ENCODE measurements at regions not wholly inside any gene's neighbourhood (a gene's known extent, or its start where the extent isn't known, plus 50 kb on each side); places are given as distances from the start of the nearest gene placed in this dataset.

GRCh38 chr18:76233406-76233805 lies 261.6 kb downstream of the ZNF516 start:
- Histone ChIP-seq H3K36me3 (ENCODE audit: insufficient read depth) (no peaks in the 10 kb centered on the region), H3K27ac (ENCODE audit: low read depth) (no peak overlapping the region), H3K4me1 (ENCODE audit: insufficient read depth) (no peaks in the 10 kb centered on the region), H3K4me3 (ENCODE audit: low read depth, low read length) (no peak overlapping the region)
- DNase-seq (ENCODE audit: extremely low spot score): no peak
- 78% methylated on average over 1 of the region's 1 CpG for WGBS

DNA sequence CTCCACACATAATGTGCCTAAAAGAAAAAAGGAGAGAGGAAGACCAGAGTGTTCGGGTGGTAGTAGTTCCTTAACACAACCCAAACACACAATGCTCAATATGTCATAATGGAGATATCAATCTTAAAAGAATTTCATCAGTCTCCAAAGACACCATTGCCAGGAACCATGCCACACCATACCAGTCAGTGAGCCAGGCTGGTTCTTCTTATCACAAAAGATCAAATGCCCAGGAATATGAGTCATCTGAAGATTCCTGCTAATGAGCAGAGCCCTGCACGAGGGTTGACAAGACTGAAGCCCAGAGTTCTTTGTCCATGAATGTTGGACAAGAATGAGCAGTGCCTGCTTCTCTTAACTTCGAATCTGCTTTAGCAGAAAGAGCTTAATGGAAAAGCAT lies 262.3 kb downstream of the ZNF516 start:
- Histone ChIP-seq H3K27ac (ENCODE audit: low read depth) (no peak overlapping the region), H3K4me1 (ENCODE audit: insufficient read depth) (no peaks in the 10 kb centered on the region), H3K36me3 (ENCODE audit: insufficient read depth) (no peaks in the 10 kb centered on the region), H3K4me3 (ENCODE audit: low read depth, low read length) (no peak overlapping the region)
- 76% methylated on average over 3 of the region's 3 CpGs for WGBS
- DNase-seq (ENCODE audit: extremely low spot score): no peak

- Histone ChIP-seq H3K27ac (ENCODE audit: low read depth) (no peak overlapping the region), H3K4me3 (ENCODE audit: low read depth, low read length) (no peak overlapping the region), H3K4me1 (ENCODE audit: insufficient read depth) (no peaks in the 10 kb centered on the region), H3K36me3 (ENCODE audit: insufficient read depth) (no peaks in the 10 kb centered on the region)
- DNase-seq (ENCODE audit: extremely low spot score): no peak
- 99% methylated on average over 1 of the region's 1 CpG for WGBS
Measured at GRCh38 chr18:76232010-76232409, 263.0 kb downstream of the ZNF516 start.

DNA sequence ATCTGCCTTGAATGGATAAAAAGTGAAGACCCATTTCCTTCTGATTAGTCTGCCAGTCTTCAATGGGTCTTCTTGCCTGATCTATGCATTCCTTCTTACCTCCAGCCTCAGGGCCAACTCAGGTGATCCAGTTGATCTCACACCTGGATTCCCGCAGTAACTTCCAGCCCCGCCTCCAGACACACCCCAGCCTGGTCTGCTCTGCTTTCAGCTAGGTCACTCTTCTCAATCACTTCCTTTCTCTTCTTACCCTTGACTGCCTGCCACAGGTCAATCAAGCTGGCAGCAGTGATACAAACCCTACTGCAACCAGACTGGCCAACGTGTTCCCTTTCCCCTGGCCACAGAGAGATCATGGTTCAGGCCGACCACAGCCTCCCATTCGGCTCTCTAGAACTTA lies 263.6 kb downstream of the ZNF516 start:
- DNase-seq (ENCODE audit: extremely low spot score): no peak
- 90% methylated on average over 5 of the region's 5 CpGs for whole genome bisulfite sequencing
- H3K27ac ChIP-seq (ENCODE audit: low read depth): no peak overlapping the region
- H3K4me1 ChIP-seq (ENCODE audit: insufficient read depth): no peaks in the 10 kb centered on the region
- no peaks in the 10 kb centered on the region for H3K36me3 ChIP-seq (ENCODE audit: insufficient read depth)
- H3K4me3 ChIP-seq (ENCODE audit: low read depth, low read length): no peak overlapping the region

DNA sequence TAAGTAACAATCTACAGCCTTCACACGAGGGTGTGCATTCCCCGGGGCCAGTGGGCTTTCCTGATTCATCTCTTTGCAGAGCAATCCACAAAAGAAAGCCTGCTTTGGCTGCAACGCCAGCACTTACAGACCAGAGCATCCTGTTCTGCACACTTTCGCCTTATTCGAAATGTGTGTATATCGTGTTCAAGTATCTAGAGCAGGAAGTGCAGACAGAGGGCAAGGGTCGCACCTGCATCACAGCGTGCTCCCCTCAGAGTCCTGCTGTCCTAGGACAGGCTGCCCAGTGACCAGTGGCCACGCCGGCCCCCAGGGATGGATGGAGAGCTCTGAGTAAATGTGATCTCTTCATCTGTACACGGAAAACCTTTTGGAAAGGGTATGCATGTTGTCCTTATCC lies 264.3 kb downstream of the ZNF516 start:
- Histone ChIP-seq H3K36me3 (ENCODE audit: insufficient read depth) (no peaks in the 10 kb centered on the region), H3K4me3 (ENCODE audit: low read depth, low read length) (no peak overlapping the region), H3K27ac (ENCODE audit: low read depth) (no peak overlapping the region), H3K4me1 (ENCODE audit: insufficient read depth) (no peaks in the 10 kb centered on the region)
- DNase-seq (ENCODE audit: extremely low spot score): no peak
- WGBS: 70% methylated on average over 11 of the region's 11 CpGs

GRCh38 chr18:76228716-76229115 lies 266.3 kb downstream of the ZNF516 start:
- WGBS: 80% methylated on average over 7 of the region's 7 CpGs
- Histone ChIP-seq H3K4me1 (ENCODE audit: insufficient read depth) (no peaks in the 10 kb centered on the region), H3K27ac (ENCODE audit: low read depth) (no peak overlapping the region), H3K36me3 (ENCODE audit: insufficient read depth) (no peaks in the 10 kb centered on the region), H3K4me3 (ENCODE audit: low read depth, low read length) (no peak overlapping the region)
- DNase-seq (ENCODE audit: extremely low spot score): no peak

GRCh38 chr18:76227759-76228158 lies 267.3 kb downstream of the ZNF516 start:
- H3K27ac ChIP-seq (ENCODE audit: low read depth): no peak overlapping the region

GRCh38 chr18:76223403-76223802 lies 271.6 kb downstream of the ZNF516 start:
- WGBS: 89% methylated on average over 8 of the region's 8 CpGs
- no peak for DNase-seq (ENCODE audit: extremely low spot score)

More at GRCh38 chr18:76227759-76228158, 267.3 kb downstream of the ZNF516 start:
- no peak overlapping the region for H3K4me3 ChIP-seq (ENCODE audit: low read depth, low read length)
- no peaks in the 10 kb centered on the region for H3K4me1 ChIP-seq (ENCODE audit: insufficient read depth)
- 82% methylated on average over 9 of the region's 9 CpGs for WGBS
- H3K36me3 ChIP-seq (ENCODE audit: insufficient read depth): no peaks in the 10 kb centered on the region
- no peak for DNase-seq (ENCODE audit: extremely low spot score)

GRCh38 chr18:76219023-76219422 lies 276.0 kb downstream of the ZNF516 start:
- DNase-seq (ENCODE audit: extremely low spot score): no peak
- Histone ChIP-seq H3K4me3 (ENCODE audit: low read depth, low read length) (no peak overlapping the region), H3K27ac (ENCODE audit: low read depth) (no peak overlapping the region), H3K4me1 (ENCODE audit: insufficient read depth) (no peaks in the 10 kb centered on the region), H3K36me3 (ENCODE audit: insufficient read depth) (no peaks in the 10 kb centered on the region)
- WGBS: 83% methylated on average over 8 of the region's 8 CpGs

More at GRCh38 chr18:76223403-76223802, 271.6 kb downstream of the ZNF516 start:
- no peak overlapping the region for H3K27ac ChIP-seq (ENCODE audit: low read depth)
- no peak overlapping the region for H3K4me3 ChIP-seq (ENCODE audit: low read depth, low read length)
- H3K4me1 ChIP-seq (ENCODE audit: insufficient read depth): no peaks in the 10 kb centered on the region
- no peaks in the 10 kb centered on the region for H3K36me3 ChIP-seq (ENCODE audit: insufficient read depth)

GRCh38 chr18:76216096-76216495 lies 278.9 kb downstream of the ZNF516 start:
- Histone ChIP-seq H3K27ac (ENCODE audit: low read depth) (no peak overlapping the region), H3K4me3 (ENCODE audit: low read depth, low read length) (no peak overlapping the region), H3K36me3 (ENCODE audit: insufficient read depth) (no peaks in the 10 kb centered on the region), H3K4me1 (ENCODE audit: insufficient read depth) (no peaks in the 10 kb centered on the region)
- WGBS: 97% methylated on average over 1 of the region's 1 CpG
- DNase-seq (ENCODE audit: extremely low spot score): no peak

DNA sequence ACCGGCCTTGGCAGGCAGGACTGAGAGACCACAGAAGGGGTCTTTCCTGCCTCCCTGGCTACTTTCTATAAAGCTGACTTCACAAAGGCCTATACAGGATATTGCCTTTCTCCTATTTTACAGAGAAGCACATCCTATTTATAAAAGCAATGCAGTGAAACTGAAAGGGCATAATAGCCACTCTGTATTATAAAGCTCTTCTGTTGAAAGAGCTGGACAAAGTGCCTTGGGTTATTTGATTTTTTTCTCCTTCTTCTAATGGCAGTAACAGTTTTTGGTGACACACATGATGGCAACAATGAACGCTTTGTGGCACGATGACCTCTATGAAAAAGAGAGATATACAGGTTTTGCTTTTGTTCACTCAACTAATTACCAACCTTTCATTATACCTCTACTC lies 281.1 kb downstream of the ZNF516 start:
- no peak overlapping the region for H3K27ac ChIP-seq (ENCODE audit: low read depth)
- 86% methylated on average over 3 of the region's 3 CpGs for WGBS
- H3K4me3 ChIP-seq (ENCODE audit: low read depth, low read length): no peak overlapping the region
- DNase-seq (ENCODE audit: extremely low spot score): no peak
- no peaks in the 10 kb centered on the region for H3K36me3 ChIP-seq (ENCODE audit: insufficient read depth)
- no peaks in the 10 kb centered on the region for H3K4me1 ChIP-seq (ENCODE audit: insufficient read depth)

DNA sequence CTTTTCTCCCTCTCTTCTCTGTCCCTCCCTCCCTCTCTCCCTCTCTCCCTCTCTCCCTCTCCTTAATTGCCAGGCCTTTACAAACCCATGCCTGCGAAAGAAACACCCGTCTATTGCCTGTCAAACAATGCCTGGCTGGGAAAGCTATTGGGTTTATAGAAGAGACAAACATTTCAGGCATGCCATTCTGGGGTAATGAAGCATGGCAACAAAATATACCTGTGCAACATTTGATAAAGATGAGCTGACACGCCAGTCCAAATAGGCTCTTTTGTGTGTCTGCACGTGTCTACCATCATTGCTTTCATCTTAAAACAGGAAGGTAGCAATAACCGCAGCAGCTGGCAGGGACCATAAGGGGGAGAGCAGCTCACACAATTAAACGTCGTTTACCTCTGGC lies 282.1 kb downstream of the ZNF516 start:
- 64% methylated on average over 7 of the region's 7 CpGs for WGBS
- H3K4me3 ChIP-seq (ENCODE audit: low read depth, low read length): no peak overlapping the region
- no peak for DNase-seq (ENCODE audit: extremely low spot score)
- no peak overlapping the region for H3K27ac ChIP-seq (ENCODE audit: low read depth)
- H3K36me3 ChIP-seq (ENCODE audit: insufficient read depth): no peaks in the 10 kb centered on the region
- no peaks in the 10 kb centered on the region for H3K4me1 ChIP-seq (ENCODE audit: insufficient read depth)

- H3K4me1 ChIP-seq (ENCODE audit: insufficient read depth): no peaks in the 10 kb centered on the region
- H3K36me3 ChIP-seq (ENCODE audit: insufficient read depth): no peaks in the 10 kb centered on the region
- H3K4me3 ChIP-seq (ENCODE audit: low read depth, low read length): no peak overlapping the region
- no peak overlapping the region for H3K27ac ChIP-seq (ENCODE audit: low read depth)
- no peak for DNase-seq (ENCODE audit: extremely low spot score)
- WGBS: 91% methylated on average over 7 of the region's 7 CpGs
Measured at GRCh38 chr18:76209597-76209996, 285.4 kb downstream of the ZNF516 start.

DNA sequence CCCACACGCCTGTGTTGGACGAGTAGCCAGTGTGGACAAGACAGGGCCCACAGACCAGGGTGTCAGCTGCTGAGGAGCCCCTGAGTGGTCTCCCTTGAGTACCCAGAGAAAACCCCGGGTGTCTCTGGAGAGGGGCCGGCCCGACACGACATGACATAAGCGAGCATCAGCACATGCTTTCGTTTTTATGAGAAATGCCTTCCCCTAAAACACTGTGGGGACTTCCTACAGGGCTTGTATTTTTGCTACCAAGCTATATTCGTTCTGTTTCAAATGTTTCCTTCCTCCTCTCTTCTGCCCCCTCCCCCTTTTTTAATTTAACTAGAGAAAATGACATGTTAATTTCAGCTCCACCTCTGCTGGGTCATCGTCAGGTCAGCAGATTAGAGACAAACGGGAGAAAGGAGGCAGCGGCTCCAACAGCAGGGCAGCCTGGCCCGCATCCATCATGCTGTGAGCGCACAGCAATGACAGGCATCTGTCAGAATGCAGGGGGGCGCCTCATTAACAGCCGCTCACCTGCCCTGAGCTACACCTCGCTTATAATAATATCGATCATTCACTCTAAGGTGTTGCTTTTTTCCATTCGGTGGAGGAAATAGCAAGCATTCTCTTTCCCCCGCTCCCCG lies 286.2 kb downstream of the ZNF516 start:
- 21% methylated on average over 21 of the region's 21 CpGs for WGBS
- no peak for DNase-seq (ENCODE audit: extremely low spot score)
- H3K4me1 ChIP-seq (ENCODE audit: insufficient read depth): no peaks in the 10 kb centered on the region
- no peak overlapping the region for H3K27ac ChIP-seq (ENCODE audit: low read depth)
- H3K36me3 ChIP-seq (ENCODE audit: insufficient read depth): no peaks in the 10 kb centered on the region
- H3K4me3 ChIP-seq (ENCODE audit: low read depth, low read length): peak overlapping the region; percentile 20

DNA sequence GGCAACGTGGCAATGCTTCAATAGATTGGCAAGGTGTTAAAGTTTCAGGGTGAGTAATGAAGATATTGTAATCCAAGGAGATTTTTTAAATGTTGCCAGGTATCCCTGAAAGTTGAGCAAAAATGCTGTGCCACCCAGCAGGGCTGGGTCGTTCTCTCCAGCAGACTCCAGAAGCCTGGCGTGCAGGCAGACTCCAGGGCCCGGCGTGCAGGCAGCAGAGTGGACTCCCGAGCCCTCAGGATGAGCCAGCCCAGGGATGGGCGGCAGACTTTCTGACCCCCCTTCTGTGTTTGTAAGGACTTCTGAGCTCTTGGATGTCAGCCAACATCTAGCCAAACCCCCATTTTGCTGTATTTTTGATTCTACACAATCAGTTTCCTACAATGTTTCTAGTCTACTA lies 289.1 kb downstream of the ZNF516 start:
- no peak for DNase-seq (ENCODE audit: extremely low spot score)
- WGBS: 84% methylated on average over 7 of the region's 7 CpGs
- no peak overlapping the region for H3K27ac ChIP-seq (ENCODE audit: low read depth)
- H3K36me3 ChIP-seq (ENCODE audit: insufficient read depth): no peaks in the 10 kb centered on the region
- no peak overlapping the region for H3K4me3 ChIP-seq (ENCODE audit: low read depth, low read length)
- H3K4me1 ChIP-seq (ENCODE audit: insufficient read depth): no peaks in the 10 kb centered on the region

All from urinary bladder (tissue), 3 donors.